Mesodermal cell (in vitro differentiated cells): ENCODE measurements at regions not wholly inside any gene's neighbourhood (a gene's known extent, or its start where the extent isn't known, plus 50 kb on each side); places are given as distances from the start of the nearest gene placed in this dataset.
"Not testable (repeated sequence)": the region's sequence is repeated elsewhere in the genome, so short reads cannot be mapped to it uniquely, and the experiment has no call there.

Experiments
- H3K27ac ChIP-seq: 2 replicates; pipeline ENCODE4 v1.7.0; 2013; ENCODE audit warnings: mild to moderate bottlenecking, low read depth, low read length, moderate library complexity; ENCODE audit not compliant: severe bottlenecking
- H3K36me3 ChIP-seq: 2 replicates; pipeline ENCODE4 v1.7.1; 2013; ENCODE audit warnings: mild to moderate bottlenecking, low read length, moderate library complexity; ENCODE audit not compliant: control insufficient read depth, insufficient read depth
- H3K4me1 ChIP-seq: one replicate; pipeline ENCODE4 v1.7.1; 2013; ENCODE audit warnings: mild to moderate bottlenecking, low read length; ENCODE audit not compliant: insufficient read depth, control insufficient read depth, poor library complexity, severe bottlenecking
- H3K4me3 ChIP-seq: 2 replicates; pipeline ENCODE4 v1.7.0; 2013; ENCODE audit warnings: low read length, control low read depth, mild to moderate bottlenecking; ENCODE audit not compliant: insufficient read depth, poor library complexity, severe bottlenecking; ENCODE audit errors: extremely low read depth
- H3K9me3 ChIP-seq: 2 replicates; pipeline ENCODE4 v1.7.1; 2013; ENCODE audit warnings: mild to moderate bottlenecking, low read length, moderate library complexity; ENCODE audit not compliant: control insufficient read depth
- WGBS, 2 experiments: methylation state at CpG; one replicate each; pipeline ENCODE4 v1.1.5; 2013; ENCODE audit warnings: missing lambda C conversion rate in 2 of 2; ENCODE audit not compliant: insufficient coverage in 2 of 2; 5-methylcytosine and 5-hydroxymethylcytosine counted together

GRCh38 chr15:20334451-20334850 is 207.1 kb downstream of the GOLGA6L6 start:
- H3K4me3 ChIP-seq, H3K4me1 ChIP-seq, H3K36me3 ChIP-seq, H3K27ac ChIP-seq: not testable (repeated sequence)
- peaks cover 23% of the 10 kb centered on the region for H3K9me3 ChIP-seq
- 88 to 89% methylated on average over 6 of the region's 6 CpGs for WGBS, 2 experiments

- H3K4me3 ChIP-seq, H3K9me3 ChIP-seq, H3K4me1 ChIP-seq, H3K36me3 ChIP-seq, H3K27ac ChIP-seq: not testable (repeated sequence)
- 60 to 95% methylated on average over 3 of the region's 4 CpGs for WGBS, 2 experiments
Measured at GRCh38 chr15:20325751-20326150, 215.8 kb downstream of the GOLGA6L6 start.

GRCh38 chr15:20317132-20317531 is 224.5 kb downstream of the GOLGA6L6 start:
- not testable (repeated sequence) for H3K4me3 ChIP-seq, H3K27ac ChIP-seq, H3K36me3 ChIP-seq, H3K4me1 ChIP-seq
- H3K9me3 ChIP-seq: peaks cover 15% of the 10 kb centered on the region
- WGBS, 2 experiments: 32% methylated on average over 1 of the region's 2 CpGs

- H3K4me1 ChIP-seq, H3K27ac ChIP-seq, H3K4me3 ChIP-seq, H3K36me3 ChIP-seq: not testable (repeated sequence)
- H3K9me3 ChIP-seq: peaks cover 14% of the 10 kb centered on the region
- WGBS, 2 experiments: 80 to 83% methylated on average over 15 to 19 of the region's 23 CpGs
Measured at GRCh38 chr15:20311014-20311680, 230.5 kb downstream of the GOLGA6L6 start.

GRCh38 chr15:20310603-20311002 is 231.0 kb downstream of the GOLGA6L6 start:
- Histone ChIP-seq H3K9me3 (peaks cover 18% of the 10 kb centered on the region), H3K4me1 (no peaks in the 10 kb centered on the region), H3K27ac (no peak overlapping the region), H3K36me3 (no peaks in the 10 kb centered on the region), H3K4me3 (no peak overlapping the region)

- peaks cover 20% of the 10 kb centered on the region for H3K9me3 ChIP-seq
- not testable (repeated sequence) for H3K36me3 ChIP-seq, H3K4me3 ChIP-seq
Measured at GRCh38 chr15:20309966-20310365, 231.6 kb downstream of the GOLGA6L6 start.

GRCh38 chr15:20309395-20309794 is 232.2 kb downstream of the GOLGA6L6 start:
- not testable (repeated sequence) for H3K4me3 ChIP-seq, H3K27ac ChIP-seq, H3K36me3 ChIP-seq, H3K4me1 ChIP-seq
- WGBS, 2 experiments: 45 to 46% methylated on average over 3 of the region's 3 CpGs
- H3K9me3 ChIP-seq: peaks cover 25% of the 10 kb centered on the region

More at GRCh38 chr15:20309966-20310365, 231.6 kb downstream of the GOLGA6L6 start:
- H3K27ac ChIP-seq, H3K4me1 ChIP-seq: not testable (repeated sequence)

GRCh38 chr15:20308027-20308690 is 233.4 kb downstream of the GOLGA6L6 start:
- peaks cover 35% of the 10 kb centered on the region for H3K9me3 ChIP-seq
- not testable (repeated sequence) for H3K36me3 ChIP-seq, H3K27ac ChIP-seq, H3K4me1 ChIP-seq, H3K4me3 ChIP-seq
- WGBS, 2 experiments: 64 to 93% methylated on average over 1 to 4 of the region's 4 CpGs

- not testable (repeated sequence) for H3K27ac ChIP-seq, H3K4me1 ChIP-seq, H3K4me3 ChIP-seq, H3K36me3 ChIP-seq
- no CpG with 5 or more reads among the region's 1 CpG for WGBS, 2 experiments
- H3K9me3 ChIP-seq: peaks cover 36% of the 10 kb centered on the region
Measured at GRCh38 chr15:20307137-20307536, 234.5 kb downstream of the GOLGA6L6 start.

GRCh38 chr15:20306497-20307106 is 235.0 kb downstream of the GOLGA6L6 start:
- not testable (repeated sequence) for H3K36me3 ChIP-seq, H3K4me3 ChIP-seq, H3K4me1 ChIP-seq, H3K27ac ChIP-seq
- WGBS, 2 experiments: 37 to 38% methylated on average over 3 of the region's 3 CpGs
- H3K9me3 ChIP-seq: peaks cover 41% of the 10 kb centered on the region

- H3K4me3 ChIP-seq, H3K4me1 ChIP-seq, H3K27ac ChIP-seq, H3K36me3 ChIP-seq: not testable (repeated sequence)
- peaks cover 47% of the 10 kb centered on the region for H3K9me3 ChIP-seq
- 71 to 83% methylated on average over 1 to 7 of the region's 7 CpGs for WGBS, 2 experiments
Measured at GRCh38 chr15:20305912-20306311, 235.7 kb downstream of the GOLGA6L6 start.
